AG09319 (cell line): ENCODE measurements at regions not wholly inside any gene's neighbourhood (a gene's known extent, or its start where the extent isn't known, plus 50 kb on each side); places are given as distances from the start of the nearest gene placed in this dataset.

ENCODE experiments used
- DNase-seq: peaks from one replicate; pipeline ENCODE4 v3.0.0-alpha.2; 2010; ENCODE audit warnings: low read depth; ENCODE audit errors: extremely low read depth
- TF ChIP-seq, protein P1 (sequence below): IDR thresholded peaks from 2 replicates; pipeline ENCODE4 v1.5.1; 2011; ENCODE audit warnings: low read depth, mild to moderate bottlenecking, inconsistent platforms, low read length, moderate library complexity

DNA sequence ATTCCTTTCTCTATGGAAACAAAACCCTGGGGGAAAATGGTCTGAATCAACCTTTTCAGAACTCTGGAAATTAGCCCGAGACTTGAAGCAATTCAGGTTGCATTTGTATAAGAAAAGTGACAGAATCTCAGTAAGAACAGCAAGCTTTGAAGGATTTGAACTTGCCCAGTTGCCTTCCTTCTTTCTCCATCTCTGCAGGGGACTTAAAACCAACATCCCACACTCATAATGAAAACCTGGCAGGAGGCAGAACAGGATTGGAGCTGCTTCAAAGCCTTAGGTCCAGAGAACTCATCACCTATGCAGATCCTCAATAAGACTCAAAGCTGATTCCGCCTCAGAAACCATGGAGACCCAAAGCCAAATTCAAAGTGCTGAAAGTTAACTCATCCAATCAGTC is 790.5 kb upstream of the ID2 start:
- no peak for DNase-seq
- TF ChIP-seq, protein P1, sequence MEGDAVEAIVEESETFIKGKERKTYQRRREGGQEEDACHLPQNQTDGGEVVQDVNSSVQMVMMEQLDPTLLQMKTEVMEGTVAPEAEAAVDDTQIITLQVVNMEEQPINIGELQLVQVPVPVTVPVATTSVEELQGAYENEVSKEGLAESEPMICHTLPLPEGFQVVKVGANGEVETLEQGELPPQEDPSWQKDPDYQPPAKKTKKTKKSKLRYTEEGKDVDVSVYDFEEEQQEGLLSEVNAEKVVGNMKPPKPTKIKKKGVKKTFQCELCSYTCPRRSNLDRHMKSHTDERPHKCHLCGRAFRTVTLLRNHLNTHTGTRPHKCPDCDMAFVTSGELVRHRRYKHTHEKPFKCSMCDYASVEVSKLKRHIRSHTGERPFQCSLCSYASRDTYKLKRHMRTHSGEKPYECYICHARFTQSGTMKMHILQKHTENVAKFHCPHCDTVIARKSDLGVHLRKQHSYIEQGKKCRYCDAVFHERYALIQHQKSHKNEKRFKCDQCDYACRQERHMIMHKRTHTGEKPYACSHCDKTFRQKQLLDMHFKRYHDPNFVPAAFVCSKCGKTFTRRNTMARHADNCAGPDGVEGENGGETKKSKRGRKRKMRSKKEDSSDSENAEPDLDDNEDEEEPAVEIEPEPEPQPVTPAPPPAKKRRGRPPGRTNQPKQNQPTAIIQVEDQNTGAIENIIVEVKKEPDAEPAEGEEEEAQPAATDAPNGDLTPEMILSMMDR: no peak

- TF ChIP-seq, protein P1: no peak
- no peak for DNase-seq
These were observed 786.6 kb upstream of the ID2 start for GRCh38 chr2:7895289-7895688.

DNA sequence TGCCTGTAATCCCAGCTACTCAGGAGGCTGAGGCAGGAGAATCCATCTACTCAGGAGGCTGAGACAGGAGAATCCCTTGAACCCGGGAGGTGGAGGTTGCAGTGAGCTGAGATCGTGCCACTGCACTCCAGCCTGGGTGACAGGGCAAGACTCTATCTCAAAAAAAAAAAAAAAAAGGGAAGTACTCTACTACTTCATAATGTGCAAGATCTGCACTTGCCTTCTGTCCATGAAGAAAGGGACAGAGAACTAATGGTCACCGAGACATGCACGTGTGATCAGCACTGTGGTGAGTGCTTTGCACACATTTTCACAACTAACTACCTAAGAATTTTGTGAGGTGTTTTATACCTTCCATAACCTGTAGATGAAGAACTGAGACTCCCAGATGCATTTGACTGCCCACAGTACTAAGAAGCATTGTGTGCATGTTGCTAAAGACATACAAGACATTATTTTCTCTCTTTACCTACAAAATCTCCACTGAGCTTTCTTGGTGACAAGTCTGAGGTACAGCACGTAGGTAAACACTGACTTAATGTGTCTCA is 784.8 kb upstream of the ID2 start:
- TF ChIP-seq, protein P1: no peak
- no peak for DNase-seq

DNA sequence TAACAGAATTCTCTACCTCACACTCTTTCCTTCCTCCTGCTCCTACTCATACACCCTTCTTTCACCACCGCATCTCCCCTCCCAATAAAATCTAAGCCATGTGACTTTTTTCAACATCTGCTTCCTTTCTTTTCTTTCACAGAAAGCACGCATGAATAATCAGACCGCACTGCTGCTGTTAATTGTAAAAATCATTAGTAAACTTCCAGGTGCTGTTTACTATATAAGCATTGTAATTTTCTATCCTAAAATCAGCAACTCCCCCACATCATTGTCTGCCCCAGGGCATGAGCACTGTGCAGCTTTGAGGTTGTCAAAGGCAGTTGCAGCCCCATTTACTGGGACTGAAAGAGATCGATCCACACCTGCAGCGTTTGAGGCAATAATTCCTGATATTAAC is 782.6 kb upstream of the ID2 start:
- DNase-seq: no peak
- TF ChIP-seq, protein P1: no peak

GRCh38 chr2:7899923-7900322 is 781.9 kb upstream of the ID2 start:
- no peak for DNase-seq
- TF ChIP-seq, protein P1: no peak

DNA sequence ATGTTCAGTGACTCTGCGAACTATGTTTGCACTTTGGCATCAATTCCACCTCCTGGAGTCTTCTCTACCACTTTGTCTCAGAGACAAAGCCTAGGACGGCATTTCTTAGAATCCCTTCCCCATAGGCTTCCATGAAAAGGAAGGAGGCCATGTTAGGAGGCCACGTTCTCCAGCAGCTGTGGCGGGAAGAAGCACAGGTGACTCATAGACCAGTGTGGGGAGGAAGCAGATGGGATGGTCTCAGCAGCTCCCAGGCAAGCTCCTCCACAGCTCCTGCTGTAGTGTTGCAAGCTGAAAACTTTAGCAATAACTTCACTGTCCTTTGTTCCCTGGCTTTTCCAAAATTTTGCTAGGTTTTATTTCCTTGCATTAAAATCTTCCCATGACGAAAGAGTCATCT is 781.3 kb upstream of the ID2 start:
- no peak for DNase-seq

GRCh38 chr2:7902251-7902765 is 779.5 kb upstream of the ID2 start:
- no peak for DNase-seq
- TF ChIP-seq, protein P1: no peak

More for the DNA sequence above, 781.3 kb upstream of the ID2 start:
- TF ChIP-seq, protein P1: no peak
